SU-DHL-6 (cell line): ENCODE measurements at regions not wholly inside any gene's neighbourhood (a gene's known extent, or its start where the extent isn't known, plus 50 kb on each side); places are given as distances from the start of the nearest gene placed in this dataset.
"Not testable (repeated sequence)": the region's sequence is repeated elsewhere in the genome, so short reads cannot be mapped to it uniquely, and the experiment has no call there.

Experiments used
- H2AFZ ChIP-seq: fragments of 200-600 bp; sonication (generic); 2 replicates; pipeline ENCODE4 v1.6.1; 2014; ENCODE audit warnings: low read depth, mild to moderate bottlenecking, moderate library complexity, mixed read lengths, antibody characterized with exemption, low read length; ENCODE audit not compliant: severe bottlenecking
- H3F3A ChIP-seq: fragments of 200-600 bp; shearing (Covaris generic); 2 replicates; pipeline ENCODE4 v1.6.0; 2016; ENCODE audit warnings: antibody characterized with exemption, mild to moderate bottlenecking; ENCODE audit not compliant: insufficient read depth
- H3K27ac ChIP-seq: fragments of 200-600 bp; sonication (generic); 2 replicates; pipeline ENCODE4 v1.5.1; 2016; ENCODE audit warnings: low read depth, mild to moderate bottlenecking, low read length, moderate library complexity, mixed read lengths
- H3K27me3 ChIP-seq: fragments of 200-600 bp; sonication (generic), shearing (Covaris generic); 2 replicates; pipeline ENCODE4 v1.6.0; 2014; ENCODE audit warnings: mild to moderate bottlenecking, low read length
- H3K36me3 ChIP-seq: fragments of 200-600 bp; sonication (generic); 2 replicates; pipeline ENCODE4 v1.6.1; 2014; ENCODE audit warnings: mild to moderate bottlenecking, low read length, mixed read lengths
- H3K4me2 ChIP-seq: fragments of 300-600, 200-600 bp; shearing (Covaris generic), sonication (generic); 2 replicates; pipeline ENCODE4 v1.6.0; 2014; ENCODE audit warnings: low read length, low read depth, mild to moderate bottlenecking; ENCODE audit not compliant: poor library complexity, severe bottlenecking
- H3K4me3 ChIP-seq: fragments of 200-600 bp; sonication (generic); 2 replicates; pipeline ENCODE4 v1.5.1; 2014; ENCODE audit warnings: antibody characterized with exemption, low read length, mild to moderate bottlenecking, mixed read lengths; ENCODE audit not compliant: insufficient read depth, poor library complexity, severe bottlenecking
- H3K79me2 ChIP-seq: fragments of 200-600 bp; sonication (generic); 2 replicates; pipeline ENCODE4 v1.6.1; 2014; ENCODE audit warnings: mild to moderate bottlenecking, low read length, moderate library complexity; ENCODE audit not compliant: insufficient read depth
- H3K9ac ChIP-seq: fragments of 200-600 bp; sonication (generic); 2 replicates; pipeline ENCODE4 v1.7.0; 2014; ENCODE audit warnings: mild to moderate bottlenecking, low read length
- H3K9me2 ChIP-seq: fragments of 200-600 bp; sonication (generic); replicated peaks from 2 replicates; pipeline ENCODE4 v1.6.1; 2014; ENCODE audit warnings: low read length; ENCODE audit not compliant: insufficient read depth
- H3K9me3 ChIP-seq: fragments of 200-600 bp; sonication (generic); 2 replicates; pipeline ENCODE4 v1.6.1; 2014; ENCODE audit warnings: low read length, mixed read lengths; ENCODE audit not compliant: insufficient read depth
- H4K20me1 ChIP-seq: fragments of 200-600 bp; sonication (generic); 2 replicates; pipeline ENCODE4 v1.6.1; 2014; ENCODE audit warnings: low read depth, mild to moderate bottlenecking, antibody characterized with exemption, low read length, moderate library complexity, mixed read lengths
- EZH2phosphoT487 ChIP-seq: fragments of 200-600 bp; sonication (generic), shearing (Covaris generic); conservative IDR thresholded peaks from 2 replicates; pipeline ENCODE4 v1.6.1; 2018; ENCODE audit warnings: mild to moderate bottlenecking, antibody characterized with exemption, low read length, moderate library complexity, mixed read lengths
- TF ChIP-seq, protein P1 (sequence below): fragments of 200-600 bp; sonication (generic); IDR thresholded peaks from one replicate; pipeline ENCODE4 v1.5.1; 2017; ENCODE audit warnings: antibody characterized with exemption, mild to moderate bottlenecking, low read length, moderate library complexity; ENCODE audit not compliant: insufficient read depth, poor library complexity, severe bottlenecking

GRCh38 chr5:99445805-99446204 is 517.0 kb upstream of the CHD1 start:
- Histone ChIP-seq H3K9ac (no peak overlapping the region), H3F3A (no peaks in the 10 kb centered on the region), H3K9me2 (no peaks in the 10 kb centered on the region), H3K4me2 (no peak overlapping the region), H2AFZ (no peak overlapping the region), H3K79me2 (no peaks in the 10 kb centered on the region), H4K20me1 (no peaks in the 10 kb centered on the region), H3K9me3 (no peaks in the 10 kb centered on the region), H3K4me3 (no peak overlapping the region), H3K27ac (no peak overlapping the region), H3K27me3 (no peaks in the 10 kb centered on the region), H3K36me3 (no peaks in the 10 kb centered on the region)
- TF ChIP-seq, protein P1, sequence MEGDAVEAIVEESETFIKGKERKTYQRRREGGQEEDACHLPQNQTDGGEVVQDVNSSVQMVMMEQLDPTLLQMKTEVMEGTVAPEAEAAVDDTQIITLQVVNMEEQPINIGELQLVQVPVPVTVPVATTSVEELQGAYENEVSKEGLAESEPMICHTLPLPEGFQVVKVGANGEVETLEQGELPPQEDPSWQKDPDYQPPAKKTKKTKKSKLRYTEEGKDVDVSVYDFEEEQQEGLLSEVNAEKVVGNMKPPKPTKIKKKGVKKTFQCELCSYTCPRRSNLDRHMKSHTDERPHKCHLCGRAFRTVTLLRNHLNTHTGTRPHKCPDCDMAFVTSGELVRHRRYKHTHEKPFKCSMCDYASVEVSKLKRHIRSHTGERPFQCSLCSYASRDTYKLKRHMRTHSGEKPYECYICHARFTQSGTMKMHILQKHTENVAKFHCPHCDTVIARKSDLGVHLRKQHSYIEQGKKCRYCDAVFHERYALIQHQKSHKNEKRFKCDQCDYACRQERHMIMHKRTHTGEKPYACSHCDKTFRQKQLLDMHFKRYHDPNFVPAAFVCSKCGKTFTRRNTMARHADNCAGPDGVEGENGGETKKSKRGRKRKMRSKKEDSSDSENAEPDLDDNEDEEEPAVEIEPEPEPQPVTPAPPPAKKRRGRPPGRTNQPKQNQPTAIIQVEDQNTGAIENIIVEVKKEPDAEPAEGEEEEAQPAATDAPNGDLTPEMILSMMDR: no peak
- TF ChIP-seq EZH2phosphoT487: no peak

- Histone ChIP-seq H3K9me3 (no peaks in the 10 kb centered on the region), H3K79me2 (no peaks in the 10 kb centered on the region), H3F3A (no peaks in the 10 kb centered on the region), H3K4me3 (no peak overlapping the region), H4K20me1 (no peaks in the 10 kb centered on the region), H3K9me2 (no peaks in the 10 kb centered on the region), H3K4me2 (no peak overlapping the region), H3K36me3 (no peaks in the 10 kb centered on the region), H3K9ac (no peak overlapping the region), H2AFZ (no peak overlapping the region), H3K27me3 (no peaks in the 10 kb centered on the region), H3K27ac (no peak overlapping the region)
- TF ChIP-seq EZH2phosphoT487: no peak
- TF ChIP-seq, protein P1: no peak
Observed at GRCh38 chr5:99441235-99441634, 512.4 kb upstream of the CHD1 start.

DNA sequence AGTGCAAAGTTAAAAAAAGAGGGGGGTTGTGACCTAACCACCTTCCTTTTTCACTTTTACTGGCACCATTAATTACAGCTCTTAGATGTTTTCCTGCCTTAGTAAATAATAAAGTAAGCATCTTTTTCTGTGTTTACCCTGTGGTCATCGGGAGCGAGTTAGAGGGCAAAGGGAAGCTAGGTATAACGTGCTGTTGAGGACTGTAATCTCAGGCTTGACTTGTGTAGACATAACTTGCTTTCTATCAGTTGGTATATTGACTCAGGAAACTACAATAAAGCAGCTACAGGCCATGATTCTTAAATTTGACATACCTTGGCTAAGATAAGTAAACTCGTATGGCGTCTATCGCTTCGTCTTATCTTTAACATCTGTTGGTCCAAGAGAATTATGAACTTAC is 509.8 kb upstream of the CHD1 start:
- no peaks in the 10 kb centered on the region for H3F3A ChIP-seq
- H3K36me3 ChIP-seq: no peaks in the 10 kb centered on the region
- H3K9me2 ChIP-seq: no peaks in the 10 kb centered on the region
- H2AFZ ChIP-seq: no peak overlapping the region
- TF ChIP-seq EZH2phosphoT487: no peak
- no peaks in the 10 kb centered on the region for H3K9me3 ChIP-seq
- no peaks in the 10 kb centered on the region for H4K20me1 ChIP-seq
- no peak overlapping the region for H3K27ac ChIP-seq
- H3K4me3 ChIP-seq: no peak overlapping the region
- no peak overlapping the region for H3K9ac ChIP-seq
- H3K4me2 ChIP-seq: no peak overlapping the region
- H3K27me3 ChIP-seq: no peaks in the 10 kb centered on the region
- H3K79me2 ChIP-seq: no peaks in the 10 kb centered on the region

- Histone ChIP-seq H3K9me3 (no peaks in the 10 kb centered on the region), H4K20me1 (no peaks in the 10 kb centered on the region), H3K9ac (no peak overlapping the region), H2AFZ (no peak overlapping the region), H3K9me2 (no peaks in the 10 kb centered on the region), H3K27ac (no peak overlapping the region), H3K4me2 (no peak overlapping the region), H3K4me3 (no peak overlapping the region), H3K36me3 (no peaks in the 10 kb centered on the region), H3F3A (no peaks in the 10 kb centered on the region), H3K79me2 (no peaks in the 10 kb centered on the region), H3K27me3 (no peaks in the 10 kb centered on the region)
- TF ChIP-seq EZH2phosphoT487: no peak
- TF ChIP-seq, protein P1: no peak
Observed at GRCh38 chr5:99437986-99438385, 509.2 kb upstream of the CHD1 start.

DNA sequence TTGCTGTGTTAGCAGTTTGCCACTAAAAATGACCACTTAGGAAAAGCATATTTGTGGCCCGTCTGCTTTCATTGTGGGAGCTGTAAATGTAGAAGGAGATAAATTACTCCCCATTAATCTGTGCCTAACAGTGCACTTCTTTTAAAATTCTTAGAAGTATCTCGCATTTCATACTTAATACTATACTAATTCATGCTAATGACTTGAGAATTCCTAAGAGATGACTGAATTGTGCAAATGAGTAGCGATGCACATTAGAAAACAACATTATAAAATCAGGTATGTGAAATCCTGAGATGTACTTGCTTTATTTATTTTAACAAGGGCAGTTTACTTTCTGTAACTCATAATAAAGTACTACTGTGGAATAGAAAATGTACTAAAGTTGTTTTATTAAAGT is 494.6 kb upstream of the CHD1 start:
- H3K36me3 ChIP-seq, H3K9ac ChIP-seq, H3K27ac ChIP-seq, H4K20me1 ChIP-seq, H3K27me3 ChIP-seq, H3F3A ChIP-seq, H3K79me2 ChIP-seq, H2AFZ ChIP-seq, H3K9me3 ChIP-seq, H3K4me3 ChIP-seq, H3K4me2 ChIP-seq, H3K9me2 ChIP-seq: not testable (repeated sequence)

DNA sequence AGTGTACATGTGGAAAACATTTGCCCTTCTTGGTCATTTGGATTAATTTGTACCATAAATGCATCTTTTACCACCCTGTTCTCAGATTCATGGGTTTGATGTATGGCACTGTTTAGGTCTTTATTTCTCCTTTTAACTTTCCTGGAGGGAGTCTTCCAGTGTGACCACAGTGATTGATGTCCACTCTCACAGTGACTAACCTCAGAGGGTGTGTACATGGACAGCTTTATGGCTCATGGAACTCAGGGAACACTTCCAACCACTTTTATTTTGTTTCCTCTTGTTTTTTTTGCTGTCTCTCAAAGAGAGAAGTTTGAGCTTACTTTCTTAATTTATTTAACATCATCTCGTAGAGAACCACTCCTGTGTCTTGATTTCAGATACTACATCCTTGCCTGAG is 489.8 kb upstream of the CHD1 start:
- not testable (repeated sequence) for H3K9ac ChIP-seq

More for the DNA sequence above, 489.8 kb upstream of the CHD1 start:
- not testable (repeated sequence) for H3K9me3 ChIP-seq, H3K36me3 ChIP-seq, H3K9me2 ChIP-seq, H3K4me3 ChIP-seq, H3K27me3 ChIP-seq, H3F3A ChIP-seq, H3K79me2 ChIP-seq, H3K27ac ChIP-seq, H4K20me1 ChIP-seq, H3K4me2 ChIP-seq, H2AFZ ChIP-seq
